ENCODE measurements at regions not wholly inside any gene's neighbourhood (a gene's known extent, or its start where the extent isn't known, plus 50 kb on each side); places are given as distances from the start of the nearest gene placed in this dataset.
"Not testable (repeated sequence)": the region's sequence is repeated elsewhere in the genome, so short reads cannot be mapped to it uniquely, and the experiment has no call there.

DNA sequence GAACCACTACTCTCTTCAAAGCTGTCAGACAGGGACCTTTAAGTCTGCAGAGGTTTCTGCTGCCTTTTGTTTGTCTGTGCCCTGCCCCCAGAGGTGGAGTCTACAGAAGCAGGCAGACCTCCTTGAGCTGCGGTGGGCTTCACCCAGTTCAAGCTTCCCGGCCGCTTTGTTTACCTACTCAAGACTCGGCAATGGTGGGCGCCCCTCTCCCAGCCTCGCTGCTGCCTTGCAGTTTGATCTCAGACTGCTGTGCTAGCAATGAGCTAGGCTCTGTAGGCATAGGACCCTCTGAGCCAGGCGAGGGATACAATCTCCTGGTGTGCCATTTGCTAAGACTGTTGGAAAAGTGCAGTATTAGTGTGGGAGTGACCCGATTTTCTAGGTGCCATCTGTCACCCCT is 275.0 kb downstream of the CHM start:
- TF ChIP-seq, protein P1, sequence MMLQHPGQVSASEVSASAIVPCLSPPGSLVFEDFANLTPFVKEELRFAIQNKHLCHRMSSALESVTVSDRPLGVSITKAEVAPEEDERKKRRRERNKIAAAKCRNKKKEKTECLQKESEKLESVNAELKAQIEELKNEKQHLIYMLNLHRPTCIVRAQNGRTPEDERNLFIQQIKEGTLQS (CRISPR knock-in tag; conservative IDR thresholded peaks at IDR 0.05), result not testable (repeated sequence)
- TF ChIP-seq JAZF1, NR2C2 (CRISPR knock-in tag; IDR thresholded peaks at IDR 0.05): not testable (repeated sequence)
- TF ChIP-seq, protein P2, sequence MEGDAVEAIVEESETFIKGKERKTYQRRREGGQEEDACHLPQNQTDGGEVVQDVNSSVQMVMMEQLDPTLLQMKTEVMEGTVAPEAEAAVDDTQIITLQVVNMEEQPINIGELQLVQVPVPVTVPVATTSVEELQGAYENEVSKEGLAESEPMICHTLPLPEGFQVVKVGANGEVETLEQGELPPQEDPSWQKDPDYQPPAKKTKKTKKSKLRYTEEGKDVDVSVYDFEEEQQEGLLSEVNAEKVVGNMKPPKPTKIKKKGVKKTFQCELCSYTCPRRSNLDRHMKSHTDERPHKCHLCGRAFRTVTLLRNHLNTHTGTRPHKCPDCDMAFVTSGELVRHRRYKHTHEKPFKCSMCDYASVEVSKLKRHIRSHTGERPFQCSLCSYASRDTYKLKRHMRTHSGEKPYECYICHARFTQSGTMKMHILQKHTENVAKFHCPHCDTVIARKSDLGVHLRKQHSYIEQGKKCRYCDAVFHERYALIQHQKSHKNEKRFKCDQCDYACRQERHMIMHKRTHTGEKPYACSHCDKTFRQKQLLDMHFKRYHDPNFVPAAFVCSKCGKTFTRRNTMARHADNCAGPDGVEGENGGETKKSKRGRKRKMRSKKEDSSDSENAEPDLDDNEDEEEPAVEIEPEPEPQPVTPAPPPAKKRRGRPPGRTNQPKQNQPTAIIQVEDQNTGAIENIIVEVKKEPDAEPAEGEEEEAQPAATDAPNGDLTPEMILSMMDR (IDR thresholded peaks at IDR 0.05), result not testable (repeated sequence)

All from WTC11 (cell line).